ENCODE measurements at regions not wholly inside any gene's neighbourhood (a gene's known extent, or its start where the extent isn't known, plus 50 kb on each side); places are given as distances from the start of the nearest gene placed in this dataset.
A peak's percentile ranks its signal among the peaks of the same experiment; 100 is the strongest.

GRCh38 chr7:4552985-4553384, 129.1 kb upstream of the FOXK1 start:
- Mint-ChIP-seq H3K36me3 (ENCODE audit: insufficient read depth, unreplicated experiment) (no peaks in the 10 kb centered on the region), H3K9me3 (ENCODE audit: low read depth, unreplicated experiment) (peaks cover 2% of the 10 kb centered on the region)
- CTCF ChIA-PET = interaction anchor here (0.6 to 0.7 kb wide), 2 partner anchors 12 to 205 kb away, joined by 3 read pairs; no protein-coding TSS in a partner anchor

GRCh38 chr7:4556868-4557793, 125.0 kb upstream of the FOXK1 start:
- CTCF ChIA-PET = interaction anchor here (0.5 to 0.7 kb wide), 2 partner anchors 32 to 1201 kb away, joined by 4 read pairs; no protein-coding TSS in a partner anchor
- no peak for DNase-seq
- TF ChIP-seq, protein P1, sequence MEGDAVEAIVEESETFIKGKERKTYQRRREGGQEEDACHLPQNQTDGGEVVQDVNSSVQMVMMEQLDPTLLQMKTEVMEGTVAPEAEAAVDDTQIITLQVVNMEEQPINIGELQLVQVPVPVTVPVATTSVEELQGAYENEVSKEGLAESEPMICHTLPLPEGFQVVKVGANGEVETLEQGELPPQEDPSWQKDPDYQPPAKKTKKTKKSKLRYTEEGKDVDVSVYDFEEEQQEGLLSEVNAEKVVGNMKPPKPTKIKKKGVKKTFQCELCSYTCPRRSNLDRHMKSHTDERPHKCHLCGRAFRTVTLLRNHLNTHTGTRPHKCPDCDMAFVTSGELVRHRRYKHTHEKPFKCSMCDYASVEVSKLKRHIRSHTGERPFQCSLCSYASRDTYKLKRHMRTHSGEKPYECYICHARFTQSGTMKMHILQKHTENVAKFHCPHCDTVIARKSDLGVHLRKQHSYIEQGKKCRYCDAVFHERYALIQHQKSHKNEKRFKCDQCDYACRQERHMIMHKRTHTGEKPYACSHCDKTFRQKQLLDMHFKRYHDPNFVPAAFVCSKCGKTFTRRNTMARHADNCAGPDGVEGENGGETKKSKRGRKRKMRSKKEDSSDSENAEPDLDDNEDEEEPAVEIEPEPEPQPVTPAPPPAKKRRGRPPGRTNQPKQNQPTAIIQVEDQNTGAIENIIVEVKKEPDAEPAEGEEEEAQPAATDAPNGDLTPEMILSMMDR (IDR thresholded peaks at IDR 0.05; ENCODE audit: unreplicated experiment) = no peak
- H3K4me3 Mint-ChIP-seq (ENCODE audit: low read depth, unreplicated experiment) = no peak overlapping the region
- no peaks in the 10 kb centered on the region for H3K36me3 Mint-ChIP-seq (ENCODE audit: insufficient read depth, unreplicated experiment)
- no peak overlapping the region for H3K27ac Mint-ChIP-seq (ENCODE audit: unreplicated experiment)
- no peaks in the 10 kb centered on the region for H3K4me1 Mint-ChIP-seq (ENCODE audit: low read depth, unreplicated experiment)
- intact Hi-C loops (cut with micrococcal nuclease; ENCODE audit: unreplicated experiment) = loop anchor here (10.0 kb wide), 1 partner anchor 48 kb away; no protein-coding TSS in a partner anchor
- peaks cover 2% of the 10 kb centered on the region for H3K9me3 Mint-ChIP-seq (ENCODE audit: low read depth, unreplicated experiment)
- BruUV-seq (replicated peaks) = no TSS peak
- H3K27me3 Mint-ChIP-seq (ENCODE audit: unreplicated experiment) = peaks cover 91% of the 10 kb centered on the region

More at GRCh38 chr7:4552985-4553384, 129.1 kb upstream of the FOXK1 start:
- H3K4me1 Mint-ChIP-seq (ENCODE audit: low read depth, unreplicated experiment) = no peaks in the 10 kb centered on the region
- no TSS peak for BruUV-seq (replicated peaks)
- peaks cover 82% of the 10 kb centered on the region for H3K27me3 Mint-ChIP-seq (ENCODE audit: unreplicated experiment)
- no peak overlapping the region for H3K27ac Mint-ChIP-seq (ENCODE audit: unreplicated experiment)
- no peak overlapping the region for H3K4me3 Mint-ChIP-seq (ENCODE audit: low read depth, unreplicated experiment)
- DNase-seq = no peak
- intact Hi-C loops (cut with micrococcal nuclease; ENCODE audit: unreplicated experiment) = loop anchor here (10.0 kb wide), 1 partner anchor 52 kb away; no protein-coding TSS in a partner anchor
- TF ChIP-seq, protein P1 (IDR thresholded peaks at IDR 0.05; ENCODE audit: unreplicated experiment) = no peak

- H3K4me1 Mint-ChIP-seq (ENCODE audit: low read depth, unreplicated experiment) = peaks cover 13% of the 10 kb centered on the region
- BruUV-seq (replicated peaks) = no TSS peak
- CTCF ChIA-PET = interaction anchor here (0.5 to 1.0 kb wide), 5 partner anchors 70 to 1140 kb away, joined by 3 to 6 read pairs (median 4); no protein-coding TSS in a partner anchor
- no peak overlapping the region for H3K4me3 Mint-ChIP-seq (ENCODE audit: low read depth, unreplicated experiment)
- no peaks in the 10 kb centered on the region for H3K9me3 Mint-ChIP-seq (ENCODE audit: low read depth, unreplicated experiment)
- TF ChIP-seq, protein P1 (IDR thresholded peaks at IDR 0.05; ENCODE audit: unreplicated experiment) = no peak
- peaks cover 66% of the 10 kb centered on the region for H3K27me3 Mint-ChIP-seq (ENCODE audit: unreplicated experiment)
- no peak for DNase-seq
- intact Hi-C loops (cut with micrococcal nuclease; ENCODE audit: unreplicated experiment) = no loop called here
- no peak overlapping the region for H3K27ac Mint-ChIP-seq (ENCODE audit: unreplicated experiment)
- no peaks in the 10 kb centered on the region for H3K36me3 Mint-ChIP-seq (ENCODE audit: insufficient read depth, unreplicated experiment)
Measured at GRCh38 chr7:4561795-4562194, 120.3 kb upstream of the FOXK1 start.

GRCh38 chr7:4566714-4567113, 115.4 kb upstream of the FOXK1 start:
- H3K27ac Mint-ChIP-seq (ENCODE audit: unreplicated experiment) = no peak overlapping the region
- BruUV-seq (replicated peaks) = no TSS peak
- DNase-seq = peak; percentile 18
- no peak overlapping the region for H3K4me3 Mint-ChIP-seq (ENCODE audit: low read depth, unreplicated experiment)
- TF ChIP-seq, protein P1 (IDR thresholded peaks at IDR 0.05; ENCODE audit: unreplicated experiment) = no peak
- CTCF ChIA-PET = interaction anchor here (0.7 kb wide), 1 partner anchor 35 kb away, joined by 6 read pairs; no protein-coding TSS in a partner anchor
- intact Hi-C loops (cut with micrococcal nuclease; ENCODE audit: unreplicated experiment) = no loop called here
- H3K27me3 Mint-ChIP-seq (ENCODE audit: unreplicated experiment) = peaks cover 46% of the 10 kb centered on the region
- H3K4me1 Mint-ChIP-seq (ENCODE audit: low read depth, unreplicated experiment) = peaks cover 13% of the 10 kb centered on the region
- H3K9me3 Mint-ChIP-seq (ENCODE audit: low read depth, unreplicated experiment) = no peaks in the 10 kb centered on the region
- H3K36me3 Mint-ChIP-seq (ENCODE audit: insufficient read depth, unreplicated experiment) = no peaks in the 10 kb centered on the region
